ENCODE measurements at regions not wholly inside any gene's neighbourhood (a gene's known extent, or its start where the extent isn't known, plus 50 kb on each side); places are given as distances from the start of the nearest gene placed in this dataset.

DNA sequence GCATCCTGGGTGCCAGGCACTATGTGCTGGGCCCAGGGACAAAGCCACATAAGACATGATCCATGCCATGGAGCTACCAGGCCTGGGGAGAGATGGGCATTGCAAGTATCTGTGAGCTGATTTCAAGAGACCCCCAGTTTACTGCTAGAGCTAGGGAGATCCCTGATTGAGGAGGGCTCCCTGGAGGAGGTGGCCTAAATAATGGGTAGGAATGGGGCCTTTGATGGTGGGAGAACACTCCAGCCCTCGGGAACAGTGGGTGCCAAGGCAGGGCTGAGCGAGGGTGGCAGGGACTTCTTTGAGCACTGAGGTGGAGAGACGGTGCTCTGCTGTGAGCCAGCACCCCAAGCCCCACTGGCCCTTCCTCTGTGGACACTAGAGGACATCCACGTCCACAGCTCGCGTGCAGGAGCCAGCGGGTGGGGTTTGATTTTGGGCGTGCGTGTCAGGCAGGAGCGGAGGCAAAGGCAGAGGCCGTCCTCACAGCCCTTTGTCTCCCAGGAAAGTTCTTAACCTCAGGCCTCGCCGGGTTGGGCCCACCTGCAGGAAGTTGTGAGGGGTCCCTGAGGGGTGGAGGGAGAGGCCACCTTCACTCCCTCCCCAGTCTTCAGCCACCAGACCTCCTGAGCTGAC is 52.9 kb upstream of the PPARA start:
- in situ Hi-C loops (cut with HindIII; ENCODE audit: low sequenced_read_pairs) = no loop called here
- no peak for DNase-seq (ENCODE audit: low spot score)

GRCh38 chr22:46098525-46099475 is 51.5 kb upstream of the PPARA start:
- in situ Hi-C loops (cut with HindIII; ENCODE audit: low sequenced_read_pairs) = no loop called here
- DNase-seq (ENCODE audit: low spot score) = peak; percentile 65

- in situ Hi-C loops (cut with HindIII; ENCODE audit: low sequenced_read_pairs) = no loop called here
- DNase-seq (ENCODE audit: low spot score) = no peak
Observed at GRCh38 chr22:46099740-46100139, 50.6 kb upstream of the PPARA start.

DNA sequence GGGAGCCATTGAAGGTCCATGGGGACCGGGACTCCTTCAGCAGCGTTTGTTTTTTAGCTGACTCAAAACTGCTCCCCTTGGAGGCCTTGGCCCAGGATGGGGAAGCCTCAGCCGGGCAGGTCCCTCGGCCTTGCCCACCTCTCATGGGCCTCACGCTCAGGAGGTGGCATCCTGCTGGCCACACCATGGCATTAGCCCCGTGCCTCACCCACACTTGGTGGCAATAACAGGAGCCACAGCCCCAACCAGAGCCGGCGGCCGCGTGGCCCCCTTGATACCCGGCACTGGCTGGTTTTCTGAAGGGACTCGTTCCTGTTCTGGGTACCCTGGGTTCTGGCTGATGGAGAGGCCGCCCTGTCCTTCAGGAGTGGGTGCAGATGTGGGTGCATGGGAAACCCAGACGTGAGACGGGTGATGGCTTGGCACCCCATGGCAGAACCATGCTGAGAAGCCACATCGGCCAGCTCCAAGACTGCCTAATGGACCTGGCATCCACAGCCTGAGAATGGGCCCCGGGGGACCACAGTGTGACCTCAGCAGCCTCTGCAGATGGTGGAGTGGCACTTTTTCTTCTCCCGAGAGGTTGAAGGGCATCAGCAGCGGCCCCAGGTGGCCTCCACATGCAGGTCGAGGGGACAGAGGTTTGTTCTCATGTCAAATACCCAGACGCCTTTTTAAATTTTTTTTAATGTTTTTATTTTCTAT is 49.8 kb upstream of the PPARA start:
- in situ Hi-C loops (cut with HindIII; ENCODE audit: low sequenced_read_pairs) = no loop called here
- no peak for DNase-seq (ENCODE audit: low spot score)
